Chondrocyte (in vitro differentiated cells): ENCODE measurements at regions not wholly inside any gene's neighbourhood (a gene's known extent, or its start where the extent isn't known, plus 50 kb on each side); places are given as distances from the start of the nearest gene placed in this dataset.

Experiments used
- DNase-seq: peaks from one replicate; pipeline ENCODE4 v3.0.0; 2021; ENCODE audit warnings: mixed read lengths, low spot score
- H3K27ac Mint-ChIP-seq: one replicate; pipeline ENCODE4 v1.8.0; 2021; ENCODE audit warnings: mild to moderate bottlenecking, moderate library complexity, mixed read lengths; ENCODE audit not compliant: unreplicated experiment
- H3K27me3 Mint-ChIP-seq: 2 replicates; pipeline ENCODE4 v1.8.0; 2021; ENCODE audit warnings: low read depth, mixed read lengths
- H3K36me3 Mint-ChIP-seq: 2 replicates; pipeline ENCODE4 v1.8.0; 2021; ENCODE audit warnings: low read depth, mixed read lengths
- H3K4me1 Mint-ChIP-seq: 2 replicates; pipeline ENCODE4 v1.8.0; 2021; ENCODE audit warnings: low read depth, mild to moderate bottlenecking, mixed read lengths
- H3K4me3 Mint-ChIP-seq: one replicate; pipeline ENCODE4 v1.8.0; 2021; ENCODE audit warnings: mild to moderate bottlenecking, moderate library complexity, mixed read lengths; ENCODE audit not compliant: unreplicated experiment
- H3K9me3 Mint-ChIP-seq: 2 replicates; pipeline ENCODE4 v1.8.0; 2021; ENCODE audit warnings: low read depth, mixed read lengths
- TF ChIP-seq, protein P1 (sequence below): fragments of 200-600 bp; sonication (generic); IDR thresholded peaks from 2 replicates; pipeline ENCODE4 v1.5.0; 2021; ENCODE audit warnings: antibody characterized with exemption, mild to moderate bottlenecking, moderate library complexity

DNA sequence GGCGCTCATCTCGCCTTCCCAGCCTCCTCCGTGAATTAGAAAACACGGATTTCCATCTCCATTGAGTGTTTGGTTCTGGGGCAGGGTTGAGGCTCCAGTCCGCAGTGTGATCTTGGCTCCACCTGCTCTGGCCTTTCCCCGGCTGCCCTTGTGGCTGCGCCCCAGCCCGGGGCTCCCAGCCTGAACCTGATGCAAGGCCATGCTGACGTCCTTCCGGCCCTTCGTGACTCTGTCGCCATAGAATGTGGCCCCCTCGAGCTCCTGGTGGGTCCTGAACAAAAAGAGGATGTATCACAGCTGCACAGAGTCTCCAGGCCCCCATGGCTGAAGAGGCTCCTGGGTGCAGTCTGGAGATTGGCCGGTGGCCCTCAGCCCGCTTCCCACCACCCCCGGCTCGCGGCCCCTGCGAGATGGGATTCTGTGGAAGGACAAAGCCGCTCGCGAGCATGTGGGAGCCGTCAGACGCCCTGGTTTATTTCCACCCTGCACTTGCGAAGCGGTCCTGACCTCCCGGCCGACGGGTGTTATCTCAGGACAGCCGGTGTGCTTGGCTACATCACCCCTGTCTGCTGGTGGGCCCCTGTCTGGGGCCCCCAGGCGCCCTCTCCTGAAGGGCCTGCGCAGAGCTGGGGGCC lies 1214.0 kb downstream of the BRD1 start:
- H3K27me3 Mint-ChIP-seq, result no peaks in the 10 kb centered on the region
- no peaks in the 10 kb centered on the region for H3K4me1 Mint-ChIP-seq
- peaks cover 2% of the 10 kb centered on the region for H3K36me3 Mint-ChIP-seq
- TF ChIP-seq, protein P1, sequence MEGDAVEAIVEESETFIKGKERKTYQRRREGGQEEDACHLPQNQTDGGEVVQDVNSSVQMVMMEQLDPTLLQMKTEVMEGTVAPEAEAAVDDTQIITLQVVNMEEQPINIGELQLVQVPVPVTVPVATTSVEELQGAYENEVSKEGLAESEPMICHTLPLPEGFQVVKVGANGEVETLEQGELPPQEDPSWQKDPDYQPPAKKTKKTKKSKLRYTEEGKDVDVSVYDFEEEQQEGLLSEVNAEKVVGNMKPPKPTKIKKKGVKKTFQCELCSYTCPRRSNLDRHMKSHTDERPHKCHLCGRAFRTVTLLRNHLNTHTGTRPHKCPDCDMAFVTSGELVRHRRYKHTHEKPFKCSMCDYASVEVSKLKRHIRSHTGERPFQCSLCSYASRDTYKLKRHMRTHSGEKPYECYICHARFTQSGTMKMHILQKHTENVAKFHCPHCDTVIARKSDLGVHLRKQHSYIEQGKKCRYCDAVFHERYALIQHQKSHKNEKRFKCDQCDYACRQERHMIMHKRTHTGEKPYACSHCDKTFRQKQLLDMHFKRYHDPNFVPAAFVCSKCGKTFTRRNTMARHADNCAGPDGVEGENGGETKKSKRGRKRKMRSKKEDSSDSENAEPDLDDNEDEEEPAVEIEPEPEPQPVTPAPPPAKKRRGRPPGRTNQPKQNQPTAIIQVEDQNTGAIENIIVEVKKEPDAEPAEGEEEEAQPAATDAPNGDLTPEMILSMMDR, result no peak
- no peak for DNase-seq
- no peak overlapping the region for H3K27ac Mint-ChIP-seq
- H3K4me3 Mint-ChIP-seq, result no peak overlapping the region
- no peaks in the 10 kb centered on the region for H3K9me3 Mint-ChIP-seq

DNA sequence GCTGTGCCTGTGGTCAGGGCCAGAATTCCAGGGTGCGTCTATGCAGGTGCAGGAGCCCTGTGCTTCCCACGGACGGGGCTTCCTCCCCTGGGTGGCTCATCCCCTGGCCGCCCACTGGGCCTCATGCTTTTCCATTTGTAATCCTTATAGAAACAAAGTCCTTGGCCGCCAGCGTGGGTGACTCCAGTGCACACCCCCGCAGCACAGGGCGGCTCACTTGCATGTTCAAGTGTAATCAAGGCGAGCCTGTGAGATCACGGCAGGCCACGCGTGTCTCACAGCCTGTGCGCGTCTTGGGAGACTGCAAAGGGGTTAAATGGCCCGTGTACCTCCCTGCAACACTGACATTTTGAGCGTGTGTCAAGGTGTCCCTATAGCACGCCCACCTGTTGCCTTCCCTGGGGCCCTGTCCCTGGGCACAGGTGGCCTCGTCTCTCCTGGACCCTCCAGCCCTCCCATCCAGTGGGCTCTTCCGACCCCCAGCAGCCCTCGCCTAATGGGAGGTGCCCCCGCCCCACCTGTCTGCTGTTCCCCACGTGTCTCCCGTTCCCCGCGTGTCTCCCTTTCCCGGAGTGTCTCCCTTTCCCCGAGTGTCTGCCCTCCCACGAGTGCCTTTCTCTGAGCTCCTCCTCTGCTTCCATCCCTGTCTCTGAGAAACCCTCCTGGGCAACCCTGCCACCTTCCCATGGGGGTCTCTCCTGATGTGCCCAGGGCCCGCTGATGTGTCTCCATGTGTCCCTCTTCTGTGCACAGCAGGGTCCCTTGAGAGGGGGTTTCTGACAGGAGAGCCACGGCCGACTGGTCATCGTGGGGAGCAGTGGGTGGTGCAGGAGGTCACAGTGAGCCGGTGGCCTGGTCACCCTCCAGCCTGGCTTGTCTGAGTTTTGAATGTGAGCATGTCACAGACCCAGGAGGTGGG lies 1215.3 kb downstream of the BRD1 start:
- peaks cover 2% of the 10 kb centered on the region for H3K36me3 Mint-ChIP-seq
- H3K27ac Mint-ChIP-seq, result no peak overlapping the region
- H3K4me1 Mint-ChIP-seq, result no peaks in the 10 kb centered on the region
- H3K4me3 Mint-ChIP-seq, result no peak overlapping the region
- TF ChIP-seq, protein P1, result no peak
- H3K27me3 Mint-ChIP-seq, result no peaks in the 10 kb centered on the region
- DNase-seq, result no peak
- H3K9me3 Mint-ChIP-seq, result no peaks in the 10 kb centered on the region

DNA sequence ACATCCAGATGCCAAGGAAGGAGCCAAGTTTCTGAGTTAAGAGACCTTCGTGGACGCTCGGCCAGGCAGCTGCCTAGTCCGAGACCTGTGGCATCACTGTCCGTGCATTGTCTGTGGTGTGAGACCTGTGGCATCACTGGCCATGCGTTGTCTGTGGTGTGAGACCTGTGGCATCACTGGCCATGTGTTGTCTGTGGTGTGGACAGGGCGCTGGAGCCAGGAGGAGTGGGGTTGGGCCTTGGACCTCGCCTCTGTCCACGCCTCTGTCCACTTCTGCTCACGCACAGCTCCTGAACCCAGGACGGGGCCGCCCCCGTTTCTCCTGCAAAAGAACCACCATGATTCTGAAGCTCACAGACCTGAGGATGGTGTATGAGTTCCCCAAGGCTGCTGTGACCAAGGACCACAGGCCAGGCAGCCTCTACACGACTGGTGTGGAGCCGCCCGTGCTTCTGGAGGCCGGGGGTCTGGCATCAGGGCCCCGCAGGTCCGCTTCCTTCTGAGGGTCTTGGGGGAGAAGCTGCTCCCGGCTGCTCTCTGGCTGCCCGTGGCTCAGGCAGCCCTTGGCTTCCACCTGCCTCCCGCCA lies 1218.3 kb downstream of the BRD1 start:
- TF ChIP-seq, protein P1, result no peak
- DNase-seq, result no peak
- H3K4me1 Mint-ChIP-seq, result no peaks in the 10 kb centered on the region
- H3K27ac Mint-ChIP-seq, result no peak overlapping the region
- H3K27me3 Mint-ChIP-seq, result no peaks in the 10 kb centered on the region
- H3K9me3 Mint-ChIP-seq, result peaks cover 7% of the 10 kb centered on the region
- H3K4me3 Mint-ChIP-seq, result no peak overlapping the region
- H3K36me3 Mint-ChIP-seq, result peaks cover 2% of the 10 kb centered on the region

DNA sequence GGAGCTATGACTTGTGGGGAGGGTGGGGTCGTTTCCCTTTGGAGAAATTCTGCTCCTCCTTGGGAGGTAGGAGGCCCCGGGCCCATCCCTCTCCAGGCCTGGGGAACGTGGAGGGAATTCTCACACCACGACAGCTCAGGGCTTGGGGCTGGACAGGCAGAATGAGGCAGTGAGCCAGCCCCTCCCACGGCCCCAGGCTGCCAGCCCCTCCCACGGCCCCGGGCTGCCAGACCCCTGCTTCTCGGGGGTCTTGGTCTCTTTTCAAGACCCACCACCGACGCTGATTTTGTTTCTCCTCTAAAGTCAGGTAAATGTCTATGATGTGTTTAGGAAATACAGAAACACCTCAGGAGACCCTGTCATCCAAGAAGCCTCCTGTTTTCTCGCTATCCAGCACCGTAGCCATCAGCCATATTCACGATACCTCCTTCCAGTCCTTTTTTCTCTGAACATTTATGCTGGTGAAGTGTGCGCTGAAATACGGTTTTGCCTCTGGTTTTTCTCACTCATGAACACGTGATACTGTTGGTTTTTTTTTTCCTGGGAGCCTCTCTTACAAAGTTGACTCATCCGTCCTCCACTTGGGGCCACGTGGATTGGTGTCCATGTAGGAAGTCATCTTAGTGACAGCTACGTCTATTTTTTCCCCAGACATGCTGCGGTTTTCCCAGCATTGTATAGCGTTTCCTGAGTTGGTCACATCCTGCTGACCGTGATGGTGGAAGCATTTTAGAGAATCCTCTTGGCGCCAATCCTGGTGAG lies 1219.6 kb downstream of the BRD1 start:
- Mint-ChIP-seq H3K4me1 (no peaks in the 10 kb centered on the region), H3K9me3 (peaks cover 7% of the 10 kb centered on the region), H3K27ac (no peak overlapping the region), H3K27me3 (no peaks in the 10 kb centered on the region), H3K4me3 (no peak overlapping the region), H3K36me3 (peaks cover 2% of the 10 kb centered on the region)
- TF ChIP-seq, protein P1, result no peak
- DNase-seq, result no peak
